HG03558 (cell line): ENCODE measurements at regions not wholly inside any gene's neighbourhood (a gene's known extent, or its start where the extent isn't known, plus 50 kb on each side); places are given as distances from the start of the nearest gene placed in this dataset.
A peak's percentile ranks its signal among the peaks of the same experiment; 100 is the strongest.

Experiments
- ATAC-seq: cut with Tn5 transposase; IDR thresholded peaks from one replicate; pipeline ENCODE4 v1.9.1; 2021; ENCODE audit warnings: moderate number of reproducible peaks; ENCODE audit not compliant: unreplicated experiment; ENCODE audit errors: extremely low read depth

GRCh38 chr5:158560170-158560569, 539.5 kb downstream of the EBF1 start:
- ATAC-seq = peak; percentile 92

- ATAC-seq = no peak
These were observed 540.1 kb downstream of the EBF1 start for GRCh38 chr5:158559643-158560042.

GRCh38 chr5:158559066-158559465, 540.6 kb downstream of the EBF1 start:
- no peak for ATAC-seq

GRCh38 chr5:158553962-158554336, 545.8 kb downstream of the EBF1 start:
- ATAC-seq = no peak

- ATAC-seq = no peak
These were observed 546.3 kb downstream of the EBF1 start for GRCh38 chr5:158553195-158553961.

- no peak for ATAC-seq
These were observed 547.5 kb downstream of the EBF1 start for GRCh38 chr5:158552241-158552640.

- no peak for ATAC-seq
These were observed 550.4 kb downstream of the EBF1 start for GRCh38 chr5:158549311-158549710.

- no peak for ATAC-seq
These were observed 553.0 kb downstream of the EBF1 start for GRCh38 chr5:158546748-158547147.

GRCh38 chr5:158545949-158546530, 553.7 kb downstream of the EBF1 start:
- ATAC-seq = no peak

- ATAC-seq = no peak
These were observed 555.1 kb downstream of the EBF1 start for GRCh38 chr5:158544388-158545339.

- no peak for ATAC-seq
These were observed 556.0 kb downstream of the EBF1 start for GRCh38 chr5:158543539-158544387.

- ATAC-seq = no peak
These were observed 558.0 kb downstream of the EBF1 start for GRCh38 chr5:158541536-158542297.

- no peak for ATAC-seq
These were observed 561.1 kb downstream of the EBF1 start for GRCh38 chr5:158538506-158539074.

GRCh38 chr5:158537366-158537765, 562.4 kb downstream of the EBF1 start:
- no peak for ATAC-seq

- ATAC-seq = no peak
These were observed 565.5 kb downstream of the EBF1 start for GRCh38 chr5:158534203-158534602.

GRCh38 chr5:158532739-158533138, 567.0 kb downstream of the EBF1 start:
- no peak for ATAC-seq

GRCh38 chr5:158531860-158532259, 567.9 kb downstream of the EBF1 start:
- ATAC-seq = no peak

- no peak for ATAC-seq
These were observed 569.6 kb downstream of the EBF1 start for GRCh38 chr5:158530115-158530514.

GRCh38 chr5:158529454-158529853, 570.3 kb downstream of the EBF1 start:
- no peak for ATAC-seq
